Mesenchymal stem cell (in vitro differentiated cells and primary cell): ENCODE measurements at regions not wholly inside any gene's neighbourhood (a gene's known extent, or its start where the extent isn't known, plus 50 kb on each side); places are given as distances from the start of the nearest gene placed in this dataset.
"Not testable (repeated sequence)": the region's sequence is repeated elsewhere in the genome, so short reads cannot be mapped to it uniquely, and the experiment has no call there.

Experiments
- DNase-seq: peaks from one replicate; pipeline ENCODE4 v3.0.0-alpha.2; 2013
- H2AFZ ChIP-seq: one replicate; pipeline ENCODE4 v1.6.1; 2013; ENCODE audit warnings: low read depth, mild to moderate bottlenecking, control low read depth, inconsistent platforms, low read length, moderate library complexity
- H2AK5ac ChIP-seq: 2 replicates; pipeline ENCODE4 v1.6.1; 2013; ENCODE audit warnings: low read length, moderate library complexity, mild to moderate bottlenecking, inconsistent platforms; ENCODE audit not compliant: severe bottlenecking
- H2BK120ac ChIP-seq: one replicate; pipeline ENCODE4 v1.6.1; 2013; ENCODE audit warnings: low read depth, mild to moderate bottlenecking, inconsistent platforms, low read length, moderate library complexity
- H2BK12ac ChIP-seq, 2 experiments: one replicate each; pipeline ENCODE4 v1.6.1; 2013; ENCODE audit warnings: inconsistent platforms in 2 of 2, low read length in 2 of 2, mild to moderate bottlenecking in 2 of 2, moderate library complexity in 2 of 2, control low read depth in 1 of 2
- H2BK15ac ChIP-seq: one replicate; pipeline ENCODE4 v1.6.1; 2013; ENCODE audit warnings: mild to moderate bottlenecking, low read depth, inconsistent platforms; ENCODE audit not compliant: poor library complexity, severe bottlenecking
- H2BK5ac ChIP-seq: 2 replicates; pipeline ENCODE4 v1.6.1; 2013; ENCODE audit warnings: low read depth, mild to moderate bottlenecking, low read length, control low read depth, inconsistent platforms; ENCODE audit not compliant: poor library complexity, severe bottlenecking
- H3K14ac ChIP-seq, 2 experiments: one replicate each; pipeline ENCODE4 v1.6.1; 2013; ENCODE audit warnings: inconsistent platforms in 2 of 2, low read length in 2 of 2, control low read depth in 1 of 2, mild to moderate bottlenecking in 1 of 2, moderate library complexity in 1 of 2
- H3K18ac ChIP-seq, 2 experiments: one replicate each; pipeline ENCODE4 v1.6.1; 2013; ENCODE audit warnings: inconsistent platforms in 2 of 2, low read length in 2 of 2, control low read depth in 1 of 2, low read depth in 1 of 2, mild to moderate bottlenecking in 1 of 2
- H3K23ac ChIP-seq, 2 experiments: one replicate each; pipeline ENCODE4 v1.6.1; 2013; ENCODE audit warnings: inconsistent platforms in 2 of 2, low read length in 2 of 2, mild to moderate bottlenecking in 2 of 2, moderate library complexity in 2 of 2, control low read depth in 1 of 2
- H3K27ac ChIP-seq: 2 replicates; pipeline ENCODE4 v1.5.1; 2013; ENCODE audit warnings: mild to moderate bottlenecking, moderate library complexity, low read length, control low read depth, inconsistent platforms; ENCODE audit not compliant: poor library complexity, severe bottlenecking
- H3K27me3 ChIP-seq, 2 experiments: 2 replicates each; pipeline versions ENCODE4 v1.6.1 to v1.7.0; 2013; ENCODE audit warnings: low read length in 2 of 2, mild to moderate bottlenecking in 2 of 2, moderate library complexity in 2 of 2, control low read depth in 1 of 2, inconsistent platforms in 1 of 2; ENCODE audit not compliant: control insufficient read depth in 1 of 2, insufficient read depth in 1 of 2
- H3K36me3 ChIP-seq, 2 experiments: 2 replicates each; pipeline versions ENCODE4 v1.6.1 to v1.7.0; 2013; ENCODE audit warnings: low read length in 2 of 2, control low read depth in 1 of 2, inconsistent platforms in 1 of 2, low read depth in 1 of 2, mild to moderate bottlenecking in 1 of 2; ENCODE audit not compliant: insufficient read depth in 2 of 2, control insufficient read depth in 1 of 2
- H3K4ac ChIP-seq, 2 experiments: one replicate each; pipeline ENCODE4 v1.6.1; 2013; ENCODE audit warnings: inconsistent platforms in 2 of 2, low read length in 2 of 2, mild to moderate bottlenecking in 2 of 2, moderate library complexity in 2 of 2, control low read depth in 1 of 2, low read depth in 1 of 2
- H3K4me1 ChIP-seq: 2 replicates; pipeline ENCODE4 v1.6.1; 2013; ENCODE audit warnings: low read depth, low read length, control low read depth; ENCODE audit not compliant: control insufficient read depth, insufficient read depth
- H3K4me2 ChIP-seq: 2 replicates; pipeline ENCODE4 v1.6.1; 2013; ENCODE audit warnings: low read length, mild to moderate bottlenecking, inconsistent platforms; ENCODE audit not compliant: poor library complexity, severe bottlenecking
- H3K4me3 ChIP-seq, 2 experiments: 2 replicates each; pipeline versions ENCODE4 v1.5.1 to v1.7.0; 2013; ENCODE audit warnings: low read length in 2 of 2, mild to moderate bottlenecking in 2 of 2, control low read depth in 1 of 2, low read depth in 1 of 2; ENCODE audit not compliant: insufficient read depth in 1 of 2
- H3K79me1 ChIP-seq: replicated peaks from 2 replicates; pipeline ENCODE4 v1.6.1; 2013; ENCODE audit warnings: mild to moderate bottlenecking, control low read depth, low read length, inconsistent platforms; ENCODE audit not compliant: poor library complexity, severe bottlenecking
- H3K9ac ChIP-seq: 2 replicates; pipeline ENCODE4 v1.7.0; 2013; ENCODE audit warnings: mild to moderate bottlenecking, low read length, moderate library complexity
- H3K9me3 ChIP-seq: 2 replicates; pipeline ENCODE4 v1.7.0; 2013; ENCODE audit warnings: mild to moderate bottlenecking, low read length; ENCODE audit not compliant: control insufficient read depth
- H4K8ac ChIP-seq: one replicate; pipeline ENCODE4 v1.6.1; 2013; ENCODE audit warnings: inconsistent platforms, mild to moderate bottlenecking, low read length, moderate library complexity
- H4K91ac ChIP-seq: one replicate; pipeline ENCODE4 v1.6.1; 2013; ENCODE audit warnings: mild to moderate bottlenecking, low read length, inconsistent platforms
- WGBS: methylation state at CpG from one replicate; pipeline ENCODE4 v1.1.7; 2013; ENCODE audit warnings: mixed read lengths; 5-methylcytosine and 5-hydroxymethylcytosine counted together

GRCh38 chr6:81517455-81517854 lies 235.0 kb downstream of the TENT5A start:
- Histone ChIP-seq H4K8ac (no peak overlapping the region), H3K9ac (no peak overlapping the region), H2BK120ac (no peak overlapping the region), H2BK15ac (no peak overlapping the region), H3K4me2 (no peak overlapping the region), H3K79me1 (no peaks in the 10 kb centered on the region), H3K4me1 (no peaks in the 10 kb centered on the region), H3K23ac (no peak overlapping the region), H3K4me3 (no peak overlapping the region), H3K9me3 (no peaks in the 10 kb centered on the region), H4K91ac (no peak overlapping the region), H2AK5ac (no peak overlapping the region), H3K14ac (no peak overlapping the region), H3K4ac (no peak overlapping the region), H3K27ac (no peak overlapping the region), H3K27me3 (no peaks in the 10 kb centered on the region), H2AFZ (no peak overlapping the region), H2BK5ac (no peak overlapping the region), H2BK12ac (no peak overlapping the region), H3K18ac (no peak overlapping the region), H3K36me3 (no peaks in the 10 kb centered on the region)
- no peak for DNase-seq
- WGBS: 80% methylated on average over 2 of the region's 3 CpGs

- Histone ChIP-seq H3K79me1 (no peaks in the 10 kb centered on the region), H4K91ac (no peak overlapping the region), H2AFZ (no peak overlapping the region), H2BK15ac (no peak overlapping the region), H2AK5ac (no peak overlapping the region), H3K18ac (no peak overlapping the region), H3K4ac (no peak overlapping the region), H3K14ac (no peak overlapping the region), H3K4me2 (no peak overlapping the region), H2BK120ac (no peak overlapping the region), H3K27ac (no peak overlapping the region), H3K36me3 (no peaks in the 10 kb centered on the region), H4K8ac (no peak overlapping the region), H3K4me1 (no peaks in the 10 kb centered on the region), H3K23ac (no peak overlapping the region), H3K9me3 (no peaks in the 10 kb centered on the region), H3K9ac (peak overlapping the region; percentile 72), H3K27me3 (no peaks in the 10 kb centered on the region), H2BK5ac (no peak overlapping the region), H2BK12ac (no peak overlapping the region), H3K4me3 (no peak overlapping the region)
- WGBS: 82% methylated on average over 5 of the region's 7 CpGs
- no peak for DNase-seq
Measured at GRCh38 chr6:81515562-81516453, 236.7 kb downstream of the TENT5A start.

GRCh38 chr6:81514195-81514594 lies 238.3 kb downstream of the TENT5A start:
- H3K4me3 ChIP-seq, H3K79me1 ChIP-seq, H3K27ac ChIP-seq, H3K14ac ChIP-seq, H3K9me3 ChIP-seq, H2AFZ ChIP-seq, H4K8ac ChIP-seq, H3K27me3 ChIP-seq, H3K36me3 ChIP-seq, H3K9ac ChIP-seq, H2BK5ac ChIP-seq, H2BK12ac ChIP-seq, H3K4me1 ChIP-seq, H3K18ac ChIP-seq, H2BK15ac ChIP-seq, H2BK120ac ChIP-seq, H2AK5ac ChIP-seq, DNase-seq, H3K23ac ChIP-seq, H3K4ac ChIP-seq, H4K91ac ChIP-seq, H3K4me2 ChIP-seq: not testable (repeated sequence)
- 83% methylated on average over 2 of the region's 4 CpGs for WGBS

GRCh38 chr6:81511423-81511822 lies 241.1 kb downstream of the TENT5A start:
- Histone ChIP-seq H3K4me1 (no peaks in the 10 kb centered on the region), H3K23ac (no peak overlapping the region), H4K8ac (no peak overlapping the region), H3K79me1 (no peaks in the 10 kb centered on the region), H3K4me2 (no peak overlapping the region), H3K18ac (no peak overlapping the region), H2AK5ac (no peak overlapping the region), H2BK5ac (no peak overlapping the region), H3K27ac (no peak overlapping the region), H4K91ac (no peak overlapping the region), H2BK12ac (no peak overlapping the region), H3K4me3 (no peak overlapping the region), H2BK15ac (no peak overlapping the region), H2BK120ac (no peak overlapping the region), H3K14ac (no peak overlapping the region), H2AFZ (no peak overlapping the region), H3K9me3 (no peaks in the 10 kb centered on the region), H3K9ac (no peak overlapping the region), H3K27me3 (no peaks in the 10 kb centered on the region), H3K36me3 (no peaks in the 10 kb centered on the region), H3K4ac (no peak overlapping the region)
- 0% methylated on average over 1 of the region's 1 CpG for WGBS
- DNase-seq: no peak
